ENCODE measurements at regions not wholly inside any gene's neighbourhood (a gene's known extent, or its start where the extent isn't known, plus 50 kb on each side); places are given as distances from the start of the nearest gene placed in this dataset.

DNA sequence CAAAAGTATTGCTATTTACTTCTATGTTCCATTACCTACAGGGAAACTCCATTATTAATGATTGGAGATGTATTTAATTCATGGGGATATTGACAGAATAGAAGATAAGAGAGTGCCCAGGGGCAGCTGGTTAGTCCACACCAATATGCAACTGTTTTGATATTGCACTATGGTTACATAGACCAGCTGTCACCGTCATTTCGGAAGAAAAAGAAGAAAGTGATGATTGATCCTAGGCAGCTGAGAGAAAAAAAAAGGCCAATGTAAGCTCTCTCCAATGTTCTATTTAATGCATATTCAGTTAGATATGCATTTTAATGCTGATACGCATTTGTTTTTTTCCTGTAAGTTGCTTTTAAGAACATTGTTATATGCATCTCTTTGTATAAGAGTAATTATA lies 1367.2 kb downstream of the KCNT2 start:
- no peak overlapping the region for H3K27ac ChIP-seq
- ATAC-seq (no peak), DNase-seq (no peak)
- intact Hi-C loops (cut with DNase I): no loop called here
- H3K27me3 ChIP-seq (ENCODE audit: low read depth): no peaks in the 10 kb centered on the region
- no peaks in the 10 kb centered on the region for H3K9me3 ChIP-seq
- no peak overlapping the region for H3K4me3 ChIP-seq
- TF ChIP-seq, protein P1, sequence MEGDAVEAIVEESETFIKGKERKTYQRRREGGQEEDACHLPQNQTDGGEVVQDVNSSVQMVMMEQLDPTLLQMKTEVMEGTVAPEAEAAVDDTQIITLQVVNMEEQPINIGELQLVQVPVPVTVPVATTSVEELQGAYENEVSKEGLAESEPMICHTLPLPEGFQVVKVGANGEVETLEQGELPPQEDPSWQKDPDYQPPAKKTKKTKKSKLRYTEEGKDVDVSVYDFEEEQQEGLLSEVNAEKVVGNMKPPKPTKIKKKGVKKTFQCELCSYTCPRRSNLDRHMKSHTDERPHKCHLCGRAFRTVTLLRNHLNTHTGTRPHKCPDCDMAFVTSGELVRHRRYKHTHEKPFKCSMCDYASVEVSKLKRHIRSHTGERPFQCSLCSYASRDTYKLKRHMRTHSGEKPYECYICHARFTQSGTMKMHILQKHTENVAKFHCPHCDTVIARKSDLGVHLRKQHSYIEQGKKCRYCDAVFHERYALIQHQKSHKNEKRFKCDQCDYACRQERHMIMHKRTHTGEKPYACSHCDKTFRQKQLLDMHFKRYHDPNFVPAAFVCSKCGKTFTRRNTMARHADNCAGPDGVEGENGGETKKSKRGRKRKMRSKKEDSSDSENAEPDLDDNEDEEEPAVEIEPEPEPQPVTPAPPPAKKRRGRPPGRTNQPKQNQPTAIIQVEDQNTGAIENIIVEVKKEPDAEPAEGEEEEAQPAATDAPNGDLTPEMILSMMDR (IDR thresholded peaks at IDR 0.05): no peak
- no peaks in the 10 kb centered on the region for H3K4me1 ChIP-seq
- H3K36me3 ChIP-seq: no peaks in the 10 kb centered on the region

DNA sequence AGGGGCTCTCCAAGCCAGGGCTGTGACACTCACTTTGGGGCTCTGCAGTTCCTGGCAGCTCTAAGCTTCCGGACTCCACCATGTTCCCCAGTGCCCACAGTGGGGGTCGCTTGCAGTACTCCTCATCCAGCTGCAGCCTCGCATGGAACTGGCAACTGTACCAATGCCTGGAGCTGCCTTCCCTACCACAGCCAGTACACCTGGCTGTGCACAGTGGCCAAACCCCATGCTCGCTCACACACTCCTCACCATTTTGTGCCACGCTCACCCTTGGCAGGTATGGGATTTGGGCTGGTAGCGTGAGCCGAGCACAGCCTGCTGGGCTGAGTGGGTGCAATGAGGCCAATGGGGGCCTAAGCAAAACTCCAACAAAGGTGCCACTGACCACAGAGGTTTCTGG lies 1369.9 kb downstream of the KCNT2 start:
- no peaks in the 10 kb centered on the region for H3K27me3 ChIP-seq (ENCODE audit: low read depth)
- H3K4me1 ChIP-seq: no peaks in the 10 kb centered on the region
- H3K4me3 ChIP-seq: no peak overlapping the region
- ATAC-seq (peak in 1 of 2 donors; percentile 27), DNase-seq (no peak)
- H3K36me3 ChIP-seq: no peaks in the 10 kb centered on the region
- H3K27ac ChIP-seq: no peak overlapping the region
- no peaks in the 10 kb centered on the region for H3K9me3 ChIP-seq
- intact Hi-C loops (cut with DNase I): no loop called here
- TF ChIP-seq, protein P1 (IDR thresholded peaks at IDR 0.05): no peak

DNA sequence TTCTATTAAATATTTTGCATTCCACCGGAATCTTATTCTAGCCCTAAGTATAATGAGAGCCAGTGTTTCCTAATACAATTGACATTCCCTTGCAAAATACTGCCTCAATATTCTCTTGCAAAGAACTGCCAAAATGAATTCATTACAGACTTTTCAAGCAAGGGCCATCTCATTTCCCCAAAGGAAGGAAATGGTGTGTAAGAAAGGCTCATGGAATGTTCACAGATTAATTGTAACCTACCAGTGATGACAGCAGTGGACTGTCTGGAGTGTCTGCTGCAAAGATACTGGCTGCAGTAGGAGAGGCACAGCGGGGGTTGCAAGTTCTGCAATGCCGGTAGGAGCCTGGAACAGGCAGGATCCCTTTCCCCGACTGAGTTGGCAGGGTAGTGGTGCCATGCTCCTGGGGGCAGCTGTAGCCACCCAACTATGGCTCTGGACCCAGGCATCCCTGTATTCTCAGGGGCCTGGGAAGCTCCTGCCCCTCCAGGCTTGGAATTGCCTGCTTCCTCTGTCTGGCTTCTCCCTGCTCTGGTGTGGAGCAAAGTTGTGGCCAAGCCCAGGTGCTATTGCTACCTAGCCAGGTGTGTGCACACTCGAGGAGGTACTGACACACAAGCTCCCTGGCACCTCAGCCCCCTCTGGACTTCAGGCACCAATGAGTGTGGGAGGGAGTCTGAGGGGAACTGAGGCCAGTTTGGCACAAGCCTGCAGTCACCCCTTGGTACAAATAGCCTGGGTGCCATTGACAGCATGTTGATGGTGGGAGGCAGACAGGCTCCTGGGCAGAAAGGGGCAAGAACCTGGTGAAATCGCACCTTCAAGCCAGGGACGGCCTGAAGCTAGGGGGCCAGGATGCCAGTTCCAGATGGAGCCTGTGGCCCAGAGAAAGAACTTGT lies 1371.0 kb downstream of the KCNT2 start:
- DNase-seq (no peak), ATAC-seq (peak; percentile 18 to 32)
- intact Hi-C loops (cut with DNase I): no loop called here

DNA sequence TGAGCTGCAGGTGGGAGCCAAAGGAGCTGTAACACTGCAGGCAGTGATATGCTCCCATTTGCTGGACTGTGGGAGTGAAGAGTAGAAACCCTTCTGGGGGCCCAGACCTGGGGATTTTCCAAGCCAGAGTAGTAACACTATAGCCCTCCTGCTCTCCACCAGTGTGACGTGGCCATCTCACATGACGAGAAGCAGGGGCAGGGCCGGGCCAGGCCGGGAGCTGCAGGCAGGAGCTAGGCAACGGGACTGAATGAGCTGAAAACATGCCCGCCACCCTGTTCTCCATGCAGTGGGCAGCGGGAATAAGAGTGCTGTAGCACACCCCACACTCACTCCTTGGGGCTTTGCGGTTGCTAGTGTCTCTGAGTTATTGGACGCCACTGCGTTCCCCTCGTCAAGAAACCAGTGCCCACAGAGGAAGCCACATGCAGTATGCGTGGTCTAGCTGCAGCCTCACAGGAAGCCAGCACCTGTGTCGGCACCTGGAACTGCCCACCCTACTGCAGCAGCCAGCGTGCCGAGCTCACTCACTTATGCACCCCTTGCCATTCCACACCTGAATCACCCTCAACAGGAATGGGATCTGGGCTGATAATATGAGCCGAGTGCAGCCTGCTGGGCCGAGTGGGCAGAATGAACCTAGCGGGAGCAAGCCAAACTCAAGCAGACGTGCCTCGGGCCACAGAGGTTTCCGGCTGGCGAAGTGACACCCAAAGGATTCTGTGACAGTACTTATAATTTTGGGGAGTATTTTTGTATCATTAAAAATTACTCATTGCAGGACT lies 1389.6 kb downstream of the KCNT2 start:
- Histone ChIP-seq H3K27ac (no peak overlapping the region), H3K27me3 (ENCODE audit: low read depth) (no peaks in the 10 kb centered on the region), H3K4me1 (no peaks in the 10 kb centered on the region), H3K36me3 (no peaks in the 10 kb centered on the region), H3K4me3 (no peak overlapping the region), H3K9me3 (no peaks in the 10 kb centered on the region)
- ATAC-seq (peak in 1 of 2 donors; percentile 13), DNase-seq (no peak)
- TF ChIP-seq, protein P1 (IDR thresholded peaks at IDR 0.05): no peak
- intact Hi-C loops (cut with DNase I): no loop called here

More for the DNA sequence above, 1371.0 kb downstream of the KCNT2 start:
- no peak overlapping the region for H3K4me3 ChIP-seq
- H3K36me3 ChIP-seq: no peaks in the 10 kb centered on the region
- H3K27me3 ChIP-seq (ENCODE audit: low read depth): no peaks in the 10 kb centered on the region
- H3K9me3 ChIP-seq: no peaks in the 10 kb centered on the region
- TF ChIP-seq, protein P1 (IDR thresholded peaks at IDR 0.05): no peak
- H3K4me1 ChIP-seq: no peaks in the 10 kb centered on the region
- no peak overlapping the region for H3K27ac ChIP-seq

DNA sequence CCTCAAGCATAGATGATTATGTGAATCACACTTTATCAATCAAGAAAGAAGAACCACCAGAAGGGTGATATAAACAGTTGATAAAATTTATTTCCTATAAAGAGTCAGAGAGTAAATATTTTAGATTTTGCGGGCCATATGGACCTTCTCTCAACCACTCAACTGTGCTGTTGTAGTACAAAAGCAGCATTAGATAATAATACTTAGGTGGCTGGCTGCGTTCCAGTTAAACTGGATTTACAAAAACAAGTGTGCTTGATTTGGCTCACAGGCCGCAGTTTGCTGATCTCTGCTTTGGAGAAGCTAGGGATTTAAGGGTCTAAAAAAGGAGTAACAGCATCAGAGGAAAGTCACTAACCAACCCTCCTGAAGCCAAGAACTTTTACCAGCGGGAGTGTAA lies 1406.0 kb downstream of the KCNT2 start:
- no peak for DNase-seq
- TF ChIP-seq, protein P1 (IDR thresholded peaks at IDR 0.05): no peak
- H3K9me3 ChIP-seq: no peaks in the 10 kb centered on the region
- intact Hi-C loops (cut with DNase I): no loop called here
- no peaks in the 10 kb centered on the region for H3K36me3 ChIP-seq
- no peaks in the 10 kb centered on the region for H3K27me3 ChIP-seq (ENCODE audit: low read depth)
- H3K4me3 ChIP-seq: no peak overlapping the region
- no peak overlapping the region for H3K27ac ChIP-seq
- no peak for ATAC-seq
- H3K4me1 ChIP-seq: no peaks in the 10 kb centered on the region
